ENCODE measurements at regions not wholly inside any gene's neighbourhood (a gene's known extent, or its start where the extent isn't known, plus 50 kb on each side); places are given as distances from the start of the nearest gene placed in this dataset.

DNA sequence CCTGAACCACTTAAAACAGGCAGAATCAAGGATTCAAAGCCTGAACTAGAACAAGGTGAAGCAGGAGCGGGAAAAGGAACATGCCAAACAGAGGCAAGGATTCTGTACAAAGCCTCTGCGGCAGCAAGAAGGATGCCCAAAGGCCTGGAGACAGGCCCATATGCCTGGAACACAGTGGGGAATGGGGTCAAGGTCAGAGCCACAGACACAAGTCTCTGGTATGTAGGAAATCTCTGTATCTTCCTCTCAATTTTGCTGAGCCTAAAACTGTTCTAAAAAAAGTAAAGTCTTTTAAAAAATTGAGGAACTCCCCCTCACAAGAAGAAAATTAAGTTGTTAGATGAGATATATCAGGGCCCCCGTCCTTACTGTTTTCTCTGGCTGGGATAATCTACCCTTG, 175.9 kb upstream of the GHITM start:
- TF ChIP-seq, protein P1, sequence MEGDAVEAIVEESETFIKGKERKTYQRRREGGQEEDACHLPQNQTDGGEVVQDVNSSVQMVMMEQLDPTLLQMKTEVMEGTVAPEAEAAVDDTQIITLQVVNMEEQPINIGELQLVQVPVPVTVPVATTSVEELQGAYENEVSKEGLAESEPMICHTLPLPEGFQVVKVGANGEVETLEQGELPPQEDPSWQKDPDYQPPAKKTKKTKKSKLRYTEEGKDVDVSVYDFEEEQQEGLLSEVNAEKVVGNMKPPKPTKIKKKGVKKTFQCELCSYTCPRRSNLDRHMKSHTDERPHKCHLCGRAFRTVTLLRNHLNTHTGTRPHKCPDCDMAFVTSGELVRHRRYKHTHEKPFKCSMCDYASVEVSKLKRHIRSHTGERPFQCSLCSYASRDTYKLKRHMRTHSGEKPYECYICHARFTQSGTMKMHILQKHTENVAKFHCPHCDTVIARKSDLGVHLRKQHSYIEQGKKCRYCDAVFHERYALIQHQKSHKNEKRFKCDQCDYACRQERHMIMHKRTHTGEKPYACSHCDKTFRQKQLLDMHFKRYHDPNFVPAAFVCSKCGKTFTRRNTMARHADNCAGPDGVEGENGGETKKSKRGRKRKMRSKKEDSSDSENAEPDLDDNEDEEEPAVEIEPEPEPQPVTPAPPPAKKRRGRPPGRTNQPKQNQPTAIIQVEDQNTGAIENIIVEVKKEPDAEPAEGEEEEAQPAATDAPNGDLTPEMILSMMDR (IDR thresholded peaks at IDR 0.05; ENCODE audit: control insufficient read depth, extremely low read depth, insufficient read depth), result no peak
- no peak overlapping the region for H3K4me3 ChIP-seq (ENCODE audit: low read depth, low read length)
- no peak for DNase-seq (ENCODE audit: low read depth)

DNA sequence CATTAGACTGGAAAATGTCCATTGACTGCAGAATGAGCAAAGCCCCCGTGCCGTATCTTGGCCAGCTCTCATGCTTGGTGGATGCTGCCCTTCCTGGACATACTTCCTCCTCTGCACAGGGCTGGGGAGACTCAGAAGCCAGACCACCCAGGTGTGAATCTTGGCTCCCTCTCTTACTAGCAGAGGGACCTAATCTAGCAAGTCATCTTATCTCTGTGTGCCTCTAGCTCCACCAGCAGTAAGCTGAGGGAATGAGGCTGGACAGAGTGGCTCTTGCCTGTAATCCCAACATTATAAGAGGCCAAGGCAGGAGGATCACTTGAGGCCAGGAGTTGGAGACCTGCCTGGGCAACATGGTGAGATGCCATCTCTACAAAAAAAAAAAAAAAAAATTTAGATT, 173.8 kb upstream of the GHITM start:
- DNase-seq (ENCODE audit: low read depth), result no peak
- no peak overlapping the region for H3K4me3 ChIP-seq (ENCODE audit: low read depth, low read length)
- TF ChIP-seq, protein P1 (IDR thresholded peaks at IDR 0.05; ENCODE audit: control insufficient read depth, extremely low read depth, insufficient read depth), result no peak

GRCh38 chr10:83968052-83968451, 171.3 kb upstream of the GHITM start:
- no peak for DNase-seq (ENCODE audit: low read depth)
- H3K4me3 ChIP-seq (ENCODE audit: low read depth, low read length), result no peak overlapping the region
- TF ChIP-seq, protein P1 (IDR thresholded peaks at IDR 0.05; ENCODE audit: control insufficient read depth, extremely low read depth, insufficient read depth), result no peak

GRCh38 chr10:83978681-83979383, 160.5 kb upstream of the GHITM start:
- TF ChIP-seq, protein P1 (IDR thresholded peaks at IDR 0.05; ENCODE audit: control insufficient read depth, extremely low read depth, insufficient read depth), result peak; percentile 28; the same call in 1 of the 2 replicates
- no peak overlapping the region for H3K4me3 ChIP-seq (ENCODE audit: low read depth, low read length)
- peak; percentile 11 for DNase-seq (ENCODE audit: low read depth)

GRCh38 chr10:83982812-83983211, 156.5 kb upstream of the GHITM start:
- H3K4me3 ChIP-seq (ENCODE audit: low read depth, low read length), result no peak overlapping the region
- TF ChIP-seq, protein P1 (IDR thresholded peaks at IDR 0.05; ENCODE audit: control insufficient read depth, extremely low read depth, insufficient read depth), result no peak
- DNase-seq (ENCODE audit: low read depth), result no peak

DNA sequence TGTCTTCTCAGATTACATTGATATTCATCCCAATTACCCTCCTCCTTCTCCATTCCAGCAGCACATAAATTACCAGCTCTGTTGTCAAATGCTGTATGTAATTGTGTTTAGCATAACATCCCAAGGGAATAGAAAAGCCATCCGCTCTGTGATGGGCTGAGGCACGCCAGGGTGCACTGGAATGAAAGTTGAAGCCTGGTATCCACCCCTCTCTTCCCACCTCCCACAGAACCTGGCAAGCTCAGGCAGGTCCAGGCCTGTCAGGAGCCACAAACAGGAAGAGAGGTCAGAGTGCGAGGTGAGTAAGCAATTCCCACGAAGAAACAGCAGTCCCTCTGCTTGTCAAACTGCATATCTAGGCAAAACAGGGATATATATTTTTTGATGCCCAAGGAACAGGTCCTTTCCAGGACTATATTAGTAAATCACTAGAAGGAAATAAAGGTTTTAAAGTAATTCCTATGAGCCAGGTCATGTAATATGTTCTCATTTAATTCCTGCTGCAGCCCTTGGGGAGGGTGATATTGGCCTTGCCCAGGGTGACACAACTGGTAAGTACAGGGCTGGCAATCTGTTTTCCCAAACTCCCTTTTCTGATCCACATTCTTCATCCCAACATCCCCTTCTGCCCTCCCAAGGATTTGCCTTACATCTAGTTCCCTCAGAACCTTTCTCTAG, 155.6 kb upstream of the GHITM start:
- TF ChIP-seq, protein P1 (IDR thresholded peaks at IDR 0.05; ENCODE audit: control insufficient read depth, extremely low read depth, insufficient read depth), result no peak
- H3K4me3 ChIP-seq (ENCODE audit: low read depth, low read length), result no peak overlapping the region
- no peak for DNase-seq (ENCODE audit: low read depth)
